HG03378 (cell line): ENCODE measurements at regions not wholly inside any gene's neighbourhood (a gene's known extent, or its start where the extent isn't known, plus 50 kb on each side); places are given as distances from the start of the nearest gene placed in this dataset.

ENCODE experiments used
- ATAC-seq: cut with Tn5 transposase; IDR thresholded peaks from one replicate; pipeline ENCODE4 v1.9.1; 2021; ENCODE audit warnings: mild to moderate bottlenecking, moderate library complexity; ENCODE audit not compliant: unreplicated experiment

DNA sequence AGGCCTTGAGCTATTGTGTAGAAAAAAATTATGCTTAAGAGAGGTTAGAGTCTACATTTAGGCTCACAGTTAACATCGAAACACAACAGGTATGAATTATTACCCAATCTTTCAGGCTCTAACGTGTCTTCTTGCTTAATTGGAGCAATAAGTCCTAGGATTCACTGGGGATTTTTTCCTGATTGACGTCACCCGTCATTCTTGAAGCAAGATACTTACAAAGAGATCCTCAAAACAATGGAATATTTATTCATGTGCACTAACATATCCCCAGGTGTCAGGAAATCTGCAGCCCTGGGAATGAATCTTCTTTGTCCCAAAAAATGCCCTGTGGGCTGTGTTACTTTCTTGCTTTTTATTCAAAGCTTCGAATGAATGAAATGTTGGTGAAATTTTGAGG, 413.5 kb downstream of the NFIB start:
- ATAC-seq, result no peak

DNA sequence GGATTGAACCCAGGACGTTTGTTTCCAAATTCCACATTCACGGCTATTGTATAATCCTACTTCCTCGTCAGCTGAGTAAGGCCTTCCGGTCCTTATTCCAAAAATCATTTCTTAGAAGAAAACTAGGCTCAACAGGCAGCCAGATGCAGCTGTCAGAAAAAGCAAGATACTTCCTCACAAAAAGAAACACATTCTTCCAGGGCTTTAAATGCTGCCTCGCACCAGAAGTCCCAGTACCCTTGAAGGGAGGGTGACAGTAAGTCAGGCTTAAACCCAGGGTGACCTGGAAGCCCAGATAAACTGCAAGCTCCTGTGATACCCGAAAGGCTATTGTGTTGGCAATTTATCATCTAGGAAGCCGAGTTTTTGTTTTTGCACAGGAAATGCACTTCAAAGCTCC, 414.0 kb downstream of the NFIB start:
- ATAC-seq, result no peak

DNA sequence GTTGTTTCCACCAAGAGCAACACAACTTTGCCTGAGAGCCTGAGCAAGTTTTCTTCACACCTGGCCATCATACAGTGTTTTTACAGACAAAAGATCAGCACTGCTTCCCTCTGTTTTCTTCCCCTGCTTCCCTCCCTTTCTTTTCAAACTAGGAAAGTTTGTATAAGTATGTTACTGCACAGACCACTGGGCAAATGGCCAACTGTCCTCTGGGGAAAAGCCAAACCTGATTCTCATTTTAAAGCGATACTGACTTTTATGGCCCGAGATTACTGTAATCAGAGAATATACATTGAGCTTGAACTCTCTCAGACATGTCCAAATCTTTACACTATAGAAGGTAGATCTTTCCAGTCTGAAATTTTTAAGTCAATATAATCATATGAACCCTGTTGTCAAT, 415.0 kb downstream of the NFIB start:
- no peak for ATAC-seq

DNA sequence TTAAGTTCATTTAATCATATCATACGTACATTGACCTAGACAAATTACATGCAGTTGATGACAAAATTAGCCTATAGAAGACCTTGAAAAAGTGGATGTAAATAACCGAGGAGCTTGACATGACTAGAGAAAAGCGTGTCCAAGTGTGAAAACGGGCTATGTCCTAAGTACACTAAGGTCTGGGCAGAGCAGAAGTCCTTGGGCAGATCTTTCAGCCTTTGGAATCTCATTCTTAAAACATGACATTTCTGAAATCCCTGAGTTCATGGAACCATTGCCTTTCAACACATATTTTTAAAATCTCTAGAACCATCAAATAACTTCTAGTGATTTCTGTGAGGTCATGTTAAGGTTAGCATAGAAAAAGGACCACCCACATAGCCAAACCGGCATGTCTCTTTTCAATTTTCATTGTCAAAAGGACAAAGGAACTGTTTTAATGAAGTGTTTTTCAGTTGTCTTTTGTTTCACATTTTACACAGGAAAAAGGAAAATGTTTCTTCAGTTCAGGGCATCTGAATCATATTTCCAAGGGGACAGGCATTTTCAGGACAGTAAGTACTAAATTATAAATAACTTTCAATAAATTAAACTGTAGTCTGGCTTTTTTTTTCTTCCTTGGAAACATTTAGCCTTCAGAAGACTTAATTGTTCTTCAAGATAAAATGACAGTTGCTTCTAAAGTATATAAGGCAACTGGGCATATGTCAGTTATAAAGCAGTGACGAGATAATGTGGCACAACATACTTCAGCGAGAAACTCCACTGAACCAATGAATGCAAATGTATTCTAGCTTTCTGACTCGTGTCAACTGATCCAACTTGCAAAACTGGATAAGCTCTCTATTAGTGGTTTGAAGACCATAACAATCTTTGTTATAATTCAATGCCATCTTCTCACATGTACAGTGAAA, 416.8 kb downstream of the NFIB start:
- no peak for ATAC-seq

DNA sequence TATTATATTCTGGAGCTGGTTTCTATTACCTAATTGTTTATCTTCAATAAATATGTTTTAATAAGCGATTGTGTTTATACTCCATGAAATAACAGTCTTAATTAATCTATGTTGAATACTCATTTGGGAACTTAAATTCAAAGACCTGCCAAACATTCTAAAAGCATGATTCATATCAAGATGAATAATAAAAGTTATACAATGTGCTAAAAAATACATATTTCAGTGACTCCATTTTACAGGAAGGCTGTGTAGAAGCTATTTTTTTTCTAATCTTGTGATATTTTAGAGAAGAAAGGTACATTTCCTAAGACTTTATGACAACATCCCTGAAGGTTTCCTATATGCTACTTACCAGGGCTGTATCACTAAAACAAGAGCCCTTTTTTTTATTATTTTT, 417.9 kb downstream of the NFIB start:
- ATAC-seq, result no peak

DNA sequence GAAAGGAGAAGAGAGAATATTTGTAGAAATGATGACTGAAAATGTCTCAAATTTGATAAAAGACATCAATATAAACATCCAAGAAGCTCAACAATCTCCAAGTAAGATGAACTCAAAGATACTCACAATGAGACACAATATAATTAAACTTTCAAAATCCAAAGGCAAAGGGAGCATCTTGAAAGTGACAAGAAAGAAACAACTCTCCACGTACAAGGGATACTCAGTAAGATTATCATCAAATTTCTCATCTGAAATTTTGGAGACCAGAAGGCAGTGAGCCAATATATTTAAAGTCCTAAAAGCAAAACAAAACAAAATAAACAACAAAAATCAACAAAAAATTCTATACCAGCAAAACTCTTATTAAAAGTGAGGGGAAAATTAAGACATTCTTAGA, 428.7 kb downstream of the NFIB start:
- ATAC-seq, result no peak

DNA sequence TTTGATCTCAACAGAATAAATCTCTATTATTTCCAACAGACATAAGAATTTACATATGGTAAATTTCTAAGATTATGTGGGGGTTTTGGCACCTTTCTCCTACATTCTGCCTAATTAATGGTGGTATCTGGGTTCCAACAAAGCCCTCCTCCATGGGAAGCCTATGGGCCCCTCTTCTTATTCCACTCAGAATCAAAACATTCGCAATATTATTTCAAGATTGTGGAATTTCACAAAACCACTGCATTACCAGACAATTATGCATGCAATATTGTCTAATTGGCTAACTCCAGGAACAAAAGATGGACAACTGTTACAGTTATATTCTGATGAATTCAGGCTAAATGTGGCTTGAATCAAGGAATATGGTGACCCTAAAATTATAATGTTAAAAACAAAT, 434.0 kb downstream of the NFIB start:
- ATAC-seq, result no peak

DNA sequence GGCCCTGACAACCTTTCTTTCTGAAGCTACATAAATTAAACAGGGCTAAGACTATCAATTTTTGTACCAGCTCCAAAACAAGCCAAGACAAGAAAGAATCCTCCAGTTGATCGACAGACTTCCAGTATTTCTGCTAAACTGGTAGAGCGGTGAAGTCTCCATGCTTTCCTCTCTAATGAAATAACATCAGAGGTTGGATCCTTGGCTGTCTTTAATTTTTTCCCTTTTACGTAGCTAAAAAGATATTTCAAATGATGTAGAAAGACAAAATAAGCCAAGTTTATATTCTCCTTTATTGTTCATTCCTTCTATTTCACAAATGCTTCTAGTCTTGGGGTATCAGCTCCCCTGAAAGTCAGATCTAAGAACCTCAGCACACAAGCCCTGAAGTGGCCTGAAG, 434.9 kb downstream of the NFIB start:
- ATAC-seq, result no peak

DNA sequence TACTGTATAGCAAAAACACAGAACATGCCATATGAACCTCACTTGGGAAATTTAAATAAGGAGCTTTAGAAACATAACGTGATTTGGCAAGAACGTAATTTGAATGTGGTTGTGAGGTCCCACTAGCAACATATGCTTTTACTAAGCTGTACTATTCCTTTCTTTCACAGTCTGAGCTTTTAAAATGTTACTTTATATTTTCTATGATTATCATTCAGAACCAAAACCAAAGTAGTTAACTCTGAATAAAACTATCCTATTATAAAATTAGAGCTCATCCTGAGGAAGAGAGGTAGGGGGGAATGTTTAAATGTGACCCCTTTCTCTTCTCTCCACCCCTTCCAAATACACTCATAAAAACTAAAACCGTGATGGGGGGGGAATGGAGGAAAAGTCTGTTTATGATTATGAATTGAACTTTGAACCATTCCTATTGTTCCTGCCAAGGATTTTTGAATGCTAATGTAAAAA, 435.7 kb downstream of the NFIB start:
- ATAC-seq, result no peak

DNA sequence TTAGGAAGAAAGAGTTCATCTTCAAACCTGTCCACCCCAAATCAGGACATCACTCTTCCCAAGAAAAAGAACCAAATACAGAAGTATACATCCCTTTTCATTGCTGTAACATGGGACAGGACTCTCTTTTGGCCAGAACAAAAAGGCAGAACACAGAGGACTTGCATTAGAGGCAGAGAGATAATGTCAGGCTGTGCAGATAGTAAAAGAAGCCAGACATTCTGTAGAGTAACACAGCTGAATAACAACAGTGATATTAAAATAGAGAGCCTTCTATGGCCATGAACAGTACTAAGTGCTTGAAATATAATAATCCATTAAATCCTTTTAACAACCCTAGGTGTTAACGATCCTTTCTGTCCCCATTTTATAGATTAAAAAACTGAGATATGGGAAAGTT, 437.2 kb downstream of the NFIB start:
- ATAC-seq, result no peak

DNA sequence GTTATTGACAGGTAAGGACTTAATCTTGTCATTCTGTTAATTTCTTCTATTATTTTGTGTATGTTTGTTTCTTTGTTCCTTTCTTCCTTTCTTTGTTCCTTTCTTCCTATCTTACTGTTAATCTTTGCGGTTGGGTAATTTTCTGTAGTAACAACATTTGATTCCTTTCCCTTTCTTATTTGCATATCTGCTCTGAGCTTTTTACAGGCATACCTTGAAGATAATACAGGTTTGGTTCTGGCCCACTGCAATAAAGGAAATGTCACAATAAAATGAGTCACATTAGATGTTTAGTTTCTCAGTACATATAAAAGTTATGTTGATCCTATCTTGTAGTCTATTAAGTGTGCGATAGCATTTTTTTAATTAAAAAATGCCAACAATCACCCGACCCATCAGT, 440.7 kb downstream of the NFIB start:
- ATAC-seq, result no peak

DNA sequence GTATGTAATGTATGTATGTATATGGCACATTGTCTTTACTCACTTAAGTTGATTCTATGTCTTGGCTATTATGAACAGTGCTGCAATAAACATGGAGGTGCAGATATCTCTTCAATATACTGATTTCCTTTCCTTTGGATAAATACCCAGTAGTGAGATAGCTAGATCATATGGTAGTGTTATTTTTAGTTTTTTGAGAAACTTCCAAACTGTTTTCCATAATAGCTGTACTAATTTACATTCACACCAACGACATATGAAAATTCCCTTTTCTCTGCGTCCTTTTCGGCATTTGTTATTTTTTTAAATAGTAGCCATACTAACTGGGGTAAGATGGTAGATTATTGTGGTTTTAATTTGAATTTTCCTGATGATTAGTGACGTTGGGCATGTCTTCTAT, 445.6 kb downstream of the NFIB start:
- no peak for ATAC-seq

DNA sequence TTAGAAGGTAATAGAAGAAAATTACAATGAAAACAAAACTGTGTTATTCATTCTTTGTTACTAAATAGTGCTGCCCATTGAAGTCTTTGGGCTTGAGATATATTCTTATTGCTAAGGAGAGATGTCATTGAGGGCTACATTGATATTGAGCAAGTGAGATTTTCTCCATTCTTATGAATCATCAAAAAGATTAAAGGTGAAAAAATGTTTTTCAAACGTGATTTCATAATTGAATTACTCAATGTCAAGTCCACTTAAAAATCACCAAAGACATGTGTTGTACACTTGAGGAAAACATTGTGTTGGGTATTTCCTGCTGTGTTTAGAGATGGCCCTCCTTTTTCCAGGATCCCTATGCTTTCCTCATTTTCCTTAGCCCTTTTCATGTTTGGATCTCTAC, 448.1 kb downstream of the NFIB start:
- ATAC-seq, result no peak

DNA sequence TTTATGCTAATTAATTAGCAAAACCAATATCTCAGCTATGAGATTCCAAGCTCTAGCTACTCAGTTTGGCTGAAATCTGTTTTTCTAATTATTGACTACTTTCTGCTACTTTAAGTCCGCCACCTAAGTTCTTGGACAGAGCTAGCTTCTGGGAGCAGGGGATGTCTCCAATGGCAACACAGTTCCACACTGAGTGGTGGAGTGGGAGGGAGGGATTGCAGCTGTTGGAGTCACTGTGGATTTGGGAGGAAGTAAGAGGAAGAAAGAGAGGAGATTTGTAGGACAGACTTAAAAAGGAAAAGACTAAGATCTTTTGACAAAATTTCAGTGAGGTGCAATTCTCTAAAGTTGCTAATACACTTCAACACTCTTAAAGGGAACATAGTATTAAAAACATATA, 450.8 kb downstream of the NFIB start:
- ATAC-seq, result no peak

DNA sequence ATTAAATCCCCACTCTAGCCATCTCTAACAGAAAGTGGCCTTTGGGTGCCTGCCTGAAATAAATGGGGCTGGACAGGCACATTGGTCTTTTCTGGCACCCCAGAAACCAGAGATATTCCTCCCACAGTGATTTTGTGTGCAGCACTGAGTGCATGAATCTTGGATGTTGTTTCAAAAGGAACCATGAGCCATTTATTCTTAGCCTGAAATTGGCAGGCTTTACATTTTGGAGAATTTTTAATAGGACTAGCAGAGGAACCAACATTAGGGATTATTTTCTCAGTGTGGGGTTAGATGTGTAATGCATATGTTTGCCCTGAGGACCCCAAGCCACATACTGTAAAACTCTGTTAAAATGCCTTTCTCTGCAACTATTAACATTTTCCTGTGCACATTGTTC, 451.3 kb downstream of the NFIB start:
- ATAC-seq, result no peak

DNA sequence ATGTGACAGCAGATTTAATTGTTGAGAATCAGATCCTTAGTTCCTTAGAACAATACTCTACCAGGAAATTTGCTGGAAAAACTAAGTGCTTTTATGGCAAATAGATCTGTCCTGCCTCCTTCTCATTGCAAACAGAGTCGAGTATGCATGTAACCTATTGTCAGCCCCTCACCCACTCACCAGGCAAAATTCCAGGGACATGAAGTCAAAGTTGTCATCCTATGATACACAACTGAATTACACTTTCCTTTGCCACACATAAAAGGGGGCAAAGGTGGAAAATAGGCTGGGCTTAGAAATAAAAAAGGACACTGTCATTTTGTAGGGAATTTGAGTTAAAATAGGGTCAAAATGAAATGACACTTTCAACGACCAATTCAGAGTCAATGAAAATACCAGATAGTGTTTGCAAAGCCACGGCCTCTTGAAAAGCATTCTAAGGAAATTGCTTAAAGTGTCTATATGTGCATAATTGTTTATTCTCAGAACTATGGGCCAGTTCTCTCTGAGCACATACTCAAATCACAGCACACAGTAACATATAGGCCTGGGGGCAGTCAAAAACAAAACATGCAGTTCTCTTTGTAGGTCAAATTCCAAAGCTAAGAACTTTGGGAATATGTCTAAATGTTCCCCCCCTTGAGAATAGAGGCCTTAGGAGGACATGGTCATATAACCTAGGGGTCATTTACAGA, 452.8 kb downstream of the NFIB start:
- ATAC-seq, result no peak

DNA sequence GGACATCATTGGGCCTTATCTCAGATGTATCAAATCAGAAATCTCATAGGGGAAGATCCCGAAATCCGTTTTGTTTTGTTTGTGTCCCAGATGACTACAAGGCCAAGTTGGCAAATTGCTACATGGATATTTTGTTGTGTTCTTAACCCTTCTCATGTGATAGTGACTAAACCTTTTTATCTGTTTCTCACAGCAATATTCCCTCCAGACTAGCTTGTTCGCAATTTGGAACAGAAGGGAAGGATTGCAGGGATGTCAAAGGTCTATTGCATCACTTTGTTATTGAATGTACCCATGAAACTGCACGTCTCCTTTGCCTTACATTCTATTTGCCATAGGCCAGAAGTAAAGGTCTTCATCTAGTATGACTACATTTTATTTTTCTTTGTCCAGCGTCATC, 453.9 kb downstream of the NFIB start:
- ATAC-seq, result no peak

DNA sequence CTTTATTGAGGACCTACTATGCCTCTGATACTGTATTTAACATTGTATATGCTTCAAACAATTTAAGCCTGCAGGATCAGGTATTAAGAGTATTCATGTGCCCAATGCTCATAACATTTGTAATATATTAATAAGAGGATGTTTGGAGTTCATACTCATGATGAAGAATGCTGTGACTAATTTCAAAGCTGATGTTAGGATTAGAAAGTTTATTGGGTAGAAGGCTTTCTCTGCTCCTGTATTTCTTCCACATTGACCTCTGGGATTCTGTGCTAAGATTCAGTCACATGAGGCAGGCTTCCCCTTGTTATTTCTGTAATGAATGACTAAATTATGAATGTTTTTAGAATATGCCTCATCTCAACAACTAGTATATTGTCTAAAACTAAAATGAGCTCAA, 456.4 kb downstream of the NFIB start:
- no peak for ATAC-seq

DNA sequence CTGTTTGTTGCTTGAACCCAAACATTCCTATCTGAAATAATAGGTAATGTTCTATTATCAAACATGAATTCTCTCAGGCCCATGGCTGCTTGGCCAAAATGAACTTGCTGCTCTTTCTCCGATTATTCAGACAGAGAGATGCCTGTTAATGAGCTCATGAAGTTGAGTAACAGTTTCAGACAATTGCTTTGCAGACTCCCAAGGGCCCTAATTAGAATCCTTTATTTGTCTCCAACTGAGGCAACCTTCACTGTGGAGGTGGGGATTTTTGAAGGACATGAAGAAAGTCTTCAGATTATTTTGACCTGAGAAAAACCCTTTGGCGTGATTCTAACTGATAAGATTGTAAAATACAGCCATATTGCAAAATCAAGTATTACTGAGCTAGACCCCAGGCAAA, 466.7 kb downstream of the NFIB start:
- no peak for ATAC-seq

DNA sequence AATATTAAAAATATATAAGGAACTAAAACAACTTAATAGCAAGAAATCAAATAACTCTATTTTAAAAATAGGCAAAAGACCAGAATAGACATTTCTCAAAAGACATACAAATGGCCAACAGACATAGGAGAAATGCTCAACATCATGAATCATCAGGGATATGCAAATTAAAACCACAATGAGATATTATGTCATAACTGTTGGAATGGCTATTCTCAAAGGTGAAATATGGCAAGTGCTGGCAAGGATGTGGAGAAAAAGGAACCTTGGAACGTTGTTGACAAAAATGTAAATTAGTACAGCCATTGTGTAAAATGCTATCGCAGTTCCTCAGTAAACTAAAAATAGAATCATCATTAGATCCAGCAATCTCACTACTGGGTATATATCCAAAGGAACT, 468.5 kb downstream of the NFIB start:
- ATAC-seq, result no peak

DNA sequence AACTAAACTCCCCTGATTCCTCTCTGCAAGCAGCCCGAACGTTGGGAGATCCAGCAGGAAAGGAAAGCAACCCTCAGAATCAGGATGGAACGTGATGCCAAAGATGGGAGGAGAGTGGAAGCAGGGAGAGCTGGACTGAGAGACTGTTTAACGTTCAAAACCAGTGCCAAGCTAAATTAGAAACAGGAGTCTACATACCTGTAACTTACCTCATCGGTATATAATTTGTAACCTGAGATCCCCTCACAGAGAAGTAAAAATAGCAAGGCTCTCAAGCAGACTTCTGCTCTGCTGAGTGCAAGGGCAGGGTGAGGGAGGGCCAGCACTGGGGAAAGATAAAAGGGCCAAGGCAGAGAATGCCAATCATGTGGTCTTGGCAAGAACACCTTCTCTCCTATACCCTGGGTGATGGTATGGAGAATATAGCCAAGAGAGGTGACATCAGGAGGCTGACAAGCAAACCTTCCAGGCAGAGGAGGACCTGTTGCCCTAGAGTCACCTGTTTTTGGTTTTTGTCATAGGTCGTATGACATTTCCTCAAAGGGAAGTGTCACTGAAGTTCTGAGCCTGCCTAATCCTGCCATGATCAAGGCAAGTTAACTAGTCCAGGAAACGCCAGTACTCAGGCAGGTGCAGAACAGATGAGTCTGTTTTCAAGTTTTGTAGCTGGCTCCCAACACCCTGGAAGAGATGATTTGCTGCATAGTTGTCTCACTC, 472.0 kb downstream of the NFIB start:
- ATAC-seq, result no peak

DNA sequence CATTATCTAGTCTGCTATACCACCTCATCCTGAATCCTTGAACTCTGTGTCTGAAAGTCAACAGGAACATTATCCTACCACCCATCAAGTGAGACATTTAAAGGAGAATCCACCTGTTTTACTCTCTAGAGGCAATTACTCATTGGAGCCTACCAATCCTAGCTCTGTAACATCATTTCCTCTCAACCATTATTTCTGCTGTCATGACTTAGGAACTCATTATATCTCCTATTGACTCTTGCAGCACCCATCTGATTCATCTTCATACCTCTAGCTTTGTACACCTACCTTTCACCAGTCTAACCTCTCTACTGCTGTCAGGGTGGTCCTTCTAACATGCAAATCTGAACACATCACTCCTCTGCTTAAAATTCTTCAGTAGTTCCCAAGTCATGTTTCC, 481.5 kb downstream of the NFIB start:
- ATAC-seq, result no peak
